ENCODE measurements at regions not wholly inside any gene's neighbourhood (a gene's known extent, or its start where the extent isn't known, plus 50 kb on each side); places are given as distances from the start of the nearest gene placed in this dataset.

DNA sequence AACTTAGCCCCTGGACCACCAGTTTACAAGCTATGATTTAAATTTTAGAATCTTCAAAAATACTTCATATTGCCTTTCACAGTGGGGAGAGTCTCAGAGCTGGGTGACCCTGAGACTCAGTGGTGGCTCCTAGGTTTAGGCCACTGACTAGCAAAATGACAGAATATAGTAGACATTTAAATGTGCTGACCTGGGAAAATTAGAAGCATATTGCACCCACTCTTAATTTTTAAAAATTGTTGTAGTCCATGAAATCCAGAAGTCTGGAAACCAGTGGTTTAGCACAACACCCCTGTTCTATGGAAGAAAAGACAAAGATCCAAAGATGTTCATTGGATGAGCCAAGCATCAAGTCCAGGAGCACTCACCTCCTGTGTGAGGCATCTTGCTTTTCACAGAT lies 75.0 kb upstream of the PAPPA start:
- no peak for TF ChIP-seq EZH2 (IDR thresholded peaks at IDR 0.05; ENCODE audit: borderline replicate concordance, low read depth, low read length, severe bottlenecking)
- TF ChIP-seq, protein P1, sequence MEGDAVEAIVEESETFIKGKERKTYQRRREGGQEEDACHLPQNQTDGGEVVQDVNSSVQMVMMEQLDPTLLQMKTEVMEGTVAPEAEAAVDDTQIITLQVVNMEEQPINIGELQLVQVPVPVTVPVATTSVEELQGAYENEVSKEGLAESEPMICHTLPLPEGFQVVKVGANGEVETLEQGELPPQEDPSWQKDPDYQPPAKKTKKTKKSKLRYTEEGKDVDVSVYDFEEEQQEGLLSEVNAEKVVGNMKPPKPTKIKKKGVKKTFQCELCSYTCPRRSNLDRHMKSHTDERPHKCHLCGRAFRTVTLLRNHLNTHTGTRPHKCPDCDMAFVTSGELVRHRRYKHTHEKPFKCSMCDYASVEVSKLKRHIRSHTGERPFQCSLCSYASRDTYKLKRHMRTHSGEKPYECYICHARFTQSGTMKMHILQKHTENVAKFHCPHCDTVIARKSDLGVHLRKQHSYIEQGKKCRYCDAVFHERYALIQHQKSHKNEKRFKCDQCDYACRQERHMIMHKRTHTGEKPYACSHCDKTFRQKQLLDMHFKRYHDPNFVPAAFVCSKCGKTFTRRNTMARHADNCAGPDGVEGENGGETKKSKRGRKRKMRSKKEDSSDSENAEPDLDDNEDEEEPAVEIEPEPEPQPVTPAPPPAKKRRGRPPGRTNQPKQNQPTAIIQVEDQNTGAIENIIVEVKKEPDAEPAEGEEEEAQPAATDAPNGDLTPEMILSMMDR (IDR thresholded peaks at IDR 0.05; ENCODE audit: borderline replicate concordance, extremely low read depth, low read length, poor library complexity, severe bottlenecking), result no peak

Measured in DND-41 (cell line).